COR-L47 (cell line): ENCODE measurements at regions not wholly inside any gene's neighbourhood (a gene's known extent, or its start where the extent isn't known, plus 50 kb on each side); places are given as distances from the start of the nearest gene placed in this dataset.

Source experiments
- DNase-seq: peaks from one replicate; lab custom pipeline; 2025; lab: John Stamatoyannopoulos, UW

GRCh38 chr7:68484731-68485130 lies 1113.5 kb upstream of the AUTS2 start:
- no peak for DNase-seq

GRCh38 chr7:68485253-68485917 lies 1112.9 kb upstream of the AUTS2 start:
- DNase-seq, result no peak

DNA sequence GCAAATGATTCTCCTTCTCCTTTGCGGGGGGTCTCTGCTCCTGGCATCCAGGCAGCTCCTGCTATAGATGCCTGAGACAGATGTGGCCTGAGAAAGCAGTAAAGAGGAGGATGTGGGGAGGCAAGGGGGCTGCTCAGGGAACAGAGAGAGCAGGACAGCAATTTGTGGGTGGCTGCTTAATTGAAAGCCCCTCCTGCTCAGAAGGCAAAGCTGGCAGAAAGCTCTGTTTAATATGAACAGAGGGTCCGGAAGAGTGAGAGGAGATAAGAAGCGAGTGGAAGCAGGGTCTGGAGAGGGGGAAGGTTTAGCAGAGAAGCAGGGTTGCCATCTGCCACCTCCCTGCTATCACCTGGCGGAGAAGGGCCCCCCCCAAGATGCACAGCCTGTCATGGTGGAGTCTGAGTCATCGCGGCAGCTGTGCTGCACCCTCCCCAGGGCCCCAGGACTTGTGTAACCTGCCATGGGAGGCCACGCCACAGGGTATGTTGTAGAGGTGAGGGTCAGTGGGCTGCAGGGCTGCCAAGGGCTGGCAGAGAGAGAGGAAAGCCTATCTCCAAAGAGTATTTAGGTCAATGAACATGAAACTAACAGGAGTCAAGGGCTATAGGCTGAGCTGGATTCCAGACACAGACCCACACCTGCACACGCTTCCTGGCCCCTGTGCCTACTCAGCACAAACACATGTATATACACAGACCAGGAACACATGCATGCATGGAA lies 1109.8 kb upstream of the AUTS2 start:
- no peak for DNase-seq

GRCh38 chr7:68491523-68492358 lies 1106.5 kb upstream of the AUTS2 start:
- DNase-seq, result no peak

DNA sequence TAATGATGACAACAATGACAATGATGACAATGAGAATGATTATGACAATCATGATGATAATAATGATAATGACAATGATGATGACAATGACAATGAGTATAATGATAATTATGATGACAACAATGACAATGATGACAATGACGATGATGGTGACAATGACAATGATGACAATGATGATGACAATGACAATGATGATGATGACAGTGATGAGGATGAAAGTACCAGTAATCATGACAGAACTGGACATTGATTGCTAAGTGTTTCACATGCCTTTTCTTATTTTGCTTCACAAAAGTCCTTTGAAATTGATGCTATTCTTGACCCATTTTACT lies 1106.0 kb upstream of the AUTS2 start:
- no peak for DNase-seq

DNA sequence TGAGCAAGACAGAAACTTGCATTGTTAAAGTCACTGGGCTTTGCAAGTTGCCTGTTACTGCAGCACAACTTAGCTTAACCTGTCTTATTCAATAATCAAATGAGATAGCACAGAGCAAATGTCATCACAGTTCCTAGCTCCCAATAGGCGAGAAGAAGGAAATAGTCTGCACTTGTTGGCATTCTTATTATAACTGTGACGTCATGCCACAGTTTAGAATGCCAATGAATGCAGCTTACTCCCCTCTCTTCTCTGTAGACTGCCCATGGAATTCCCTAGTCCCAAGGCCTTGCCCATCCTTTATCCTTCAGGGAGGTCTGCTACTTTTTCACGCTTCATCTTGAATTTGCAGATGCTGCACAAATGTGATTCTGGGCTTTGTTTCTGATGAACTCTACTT lies 1094.9 kb upstream of the AUTS2 start:
- DNase-seq, result no peak

DNA sequence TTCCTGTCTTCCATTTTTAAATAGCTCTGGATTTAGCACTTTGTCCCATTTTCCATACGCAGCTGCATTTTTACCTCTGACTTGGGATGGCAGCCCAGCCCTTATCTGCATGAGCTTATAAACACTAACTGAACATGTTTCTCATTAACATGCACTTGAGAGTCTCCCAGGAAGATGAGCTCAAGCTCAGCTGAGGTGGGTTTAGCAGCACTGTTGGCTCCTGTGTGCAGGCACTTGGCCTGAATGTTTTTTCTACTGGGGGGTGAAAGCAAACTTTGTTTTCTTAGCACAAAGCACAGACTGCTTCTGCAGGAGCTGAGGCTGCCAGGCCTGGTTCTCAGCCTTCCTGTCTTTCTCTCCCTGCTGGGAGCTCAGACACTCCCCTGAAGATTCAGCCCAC lies 1093.6 kb upstream of the AUTS2 start:
- DNase-seq, result no peak

GRCh38 chr7:68505721-68506120 lies 1092.6 kb upstream of the AUTS2 start:
- DNase-seq, result no peak

- no peak for DNase-seq
Observed at GRCh38 chr7:68507668-68508067, 1090.6 kb upstream of the AUTS2 start.

DNA sequence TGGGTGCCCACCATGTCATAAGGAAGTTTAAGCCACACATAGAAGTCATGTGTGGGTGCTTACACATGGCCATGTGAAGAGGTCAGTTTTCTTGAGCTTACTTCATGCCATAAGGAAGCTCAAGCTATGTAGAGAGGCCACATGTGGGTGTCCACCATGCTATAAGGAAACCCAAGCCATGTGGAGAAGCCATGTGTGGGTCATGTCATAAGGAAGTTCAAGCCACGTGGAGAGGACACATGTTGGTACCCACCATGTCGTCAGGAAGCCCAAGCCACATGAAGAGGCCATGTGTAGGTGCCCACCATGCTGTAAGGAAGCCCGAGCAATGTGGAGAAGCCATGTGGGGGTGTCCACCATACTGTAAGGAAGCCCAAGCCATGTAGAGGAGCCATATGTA lies 1089.2 kb upstream of the AUTS2 start:
- no peak for DNase-seq

DNA sequence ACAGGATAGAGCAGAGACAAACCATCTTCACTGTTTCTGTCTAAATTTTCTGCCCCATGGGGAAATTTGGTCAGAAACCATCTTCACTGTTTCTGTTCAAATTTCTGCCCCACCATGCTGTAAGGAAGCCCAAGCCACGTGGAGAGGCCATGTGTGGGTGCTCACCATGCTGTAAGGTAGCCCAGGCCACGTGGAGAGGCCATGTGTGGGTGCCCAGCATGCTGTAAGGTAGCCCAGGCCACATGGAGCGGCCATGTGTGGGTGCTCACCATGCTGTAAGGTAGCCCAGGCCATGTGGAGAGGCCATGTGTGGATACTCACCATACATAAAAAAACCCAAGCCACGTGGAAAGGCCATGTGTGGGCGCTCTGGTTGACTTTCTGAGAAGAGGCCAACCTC lies 1088.7 kb upstream of the AUTS2 start:
- no peak for DNase-seq

DNA sequence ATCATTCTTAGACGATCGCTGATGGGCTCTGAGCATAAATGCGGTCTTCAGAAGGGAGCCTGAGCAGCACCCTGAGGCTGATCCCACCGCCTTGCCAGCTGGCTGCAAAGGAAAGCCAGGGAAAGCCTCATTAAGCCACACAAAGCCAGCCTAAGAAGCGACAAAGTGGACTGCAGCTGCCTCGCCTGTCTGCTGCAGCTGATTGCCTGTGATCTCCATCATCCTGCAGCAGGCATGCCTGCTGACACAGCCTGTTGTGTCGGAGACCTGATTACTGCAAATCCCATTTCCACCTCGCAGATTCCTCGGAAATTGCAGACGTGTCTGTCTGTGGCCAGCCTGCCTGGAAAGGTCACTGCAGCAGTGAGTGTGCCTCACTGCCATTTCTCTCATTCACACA lies 1087.0 kb upstream of the AUTS2 start:
- no peak for DNase-seq

DNA sequence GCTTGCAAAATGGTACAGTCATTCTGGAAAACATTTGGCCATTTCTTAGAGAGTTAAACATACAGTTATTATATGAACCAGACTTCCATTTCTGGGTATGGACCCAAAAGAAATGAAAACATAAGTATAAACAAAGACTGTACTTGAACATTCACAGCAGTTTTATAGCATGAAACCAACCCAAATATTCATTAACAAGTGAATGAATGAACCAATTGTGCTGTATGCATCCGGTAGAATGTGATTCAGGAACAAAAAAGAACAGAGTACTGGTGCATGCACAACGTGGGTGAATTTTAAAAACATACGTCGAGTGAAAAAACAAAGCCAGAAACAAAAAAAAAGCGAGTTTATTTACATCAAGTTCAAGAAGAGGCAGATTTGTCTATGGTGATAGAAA lies 1085.8 kb upstream of the AUTS2 start:
- DNase-seq, result no peak

- DNase-seq, result no peak
Observed at GRCh38 chr7:68518060-68518459, 1080.2 kb upstream of the AUTS2 start.

DNA sequence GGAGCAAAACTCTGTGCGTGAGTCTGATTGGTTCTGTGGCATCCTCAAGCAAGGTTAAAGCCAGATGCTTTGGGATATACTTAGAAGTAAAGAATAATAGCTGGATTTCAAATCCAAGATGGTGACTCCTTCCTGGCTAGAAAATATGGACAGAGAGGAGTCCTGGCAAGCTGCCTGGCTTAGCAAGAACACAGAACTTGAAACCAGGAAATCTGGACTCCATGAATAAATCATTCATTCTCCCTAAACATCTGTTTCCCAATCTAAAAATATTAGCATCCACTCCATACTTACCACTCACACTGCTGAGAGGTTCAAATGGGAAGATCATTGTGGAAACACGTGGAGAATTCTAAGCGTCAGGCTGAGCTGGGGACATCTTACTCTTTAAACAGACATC lies 1074.1 kb upstream of the AUTS2 start:
- no peak for DNase-seq

DNA sequence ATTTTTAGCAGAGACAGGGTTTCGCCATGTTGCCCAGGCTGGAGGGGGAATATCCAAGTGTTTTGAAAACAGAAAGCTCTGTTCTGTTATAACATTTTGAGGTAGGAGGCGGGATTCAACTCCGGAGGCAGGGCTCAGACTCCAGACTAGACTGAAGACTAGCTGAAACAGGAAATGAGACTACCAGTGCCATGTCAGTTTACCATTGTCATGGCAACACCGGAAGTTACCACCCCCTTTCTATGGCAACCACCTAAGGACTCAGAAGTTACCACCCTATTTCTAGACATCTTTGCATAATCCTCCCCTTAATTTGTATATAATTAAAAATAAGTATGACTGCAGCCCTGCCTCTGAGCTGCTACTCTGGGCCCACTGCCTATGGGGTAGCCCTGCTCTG lies 1069.1 kb upstream of the AUTS2 start:
- no peak for DNase-seq

GRCh38 chr7:68535266-68535665 lies 1063.0 kb upstream of the AUTS2 start:
- DNase-seq, result no peak

- DNase-seq, result no peak
Observed at GRCh38 chr7:68537051-68537773, 1061.1 kb upstream of the AUTS2 start.

- no peak for DNase-seq
Observed at GRCh38 chr7:68537774-68538071, 1060.6 kb upstream of the AUTS2 start.

GRCh38 chr7:68542831-68543230 lies 1055.4 kb upstream of the AUTS2 start:
- DNase-seq, result peak; percentile 29

DNA sequence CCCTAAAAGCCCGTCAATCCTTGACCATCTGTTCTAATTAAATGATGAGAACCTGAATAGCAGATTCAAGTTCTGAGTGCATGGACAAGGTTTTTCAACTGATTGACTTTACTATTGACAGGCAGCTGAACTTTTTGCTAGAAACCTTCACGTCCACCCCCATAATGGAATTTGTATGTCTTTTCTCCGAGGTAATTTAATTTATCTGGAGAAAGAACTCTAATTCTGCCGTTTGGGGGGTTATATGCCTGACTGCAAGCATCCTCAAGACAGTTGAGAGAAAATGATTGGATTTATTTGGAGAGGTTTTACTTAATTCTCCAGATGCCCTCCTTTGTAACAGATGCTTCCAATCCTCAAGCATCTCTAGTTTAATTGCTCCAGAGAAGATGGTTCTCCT lies 1053.4 kb upstream of the AUTS2 start:
- no peak for DNase-seq

- DNase-seq, result no peak
Observed at GRCh38 chr7:68547181-68547580, 1051.1 kb upstream of the AUTS2 start.

- DNase-seq, result no peak
Observed at GRCh38 chr7:68547799-68548198, 1050.5 kb upstream of the AUTS2 start.
